Loucy (cell line): ENCODE measurements at regions not wholly inside any gene's neighbourhood (a gene's known extent, or its start where the extent isn't known, plus 50 kb on each side); places are given as distances from the start of the nearest gene placed in this dataset.

Source experiments
- H2AFZ ChIP-seq: fragments of 200-600 bp; sonication (generic); 2 replicates; pipeline ENCODE4 v1.6.0; 2016; ENCODE audit warnings: antibody characterized with exemption, mild to moderate bottlenecking, low read length, moderate library complexity
- H3F3A ChIP-seq: fragments of 200-600 bp; 2 replicates; pipeline ENCODE4 v1.6.0; 2016; ENCODE audit warnings: antibody characterized with exemption, low read depth, mild to moderate bottlenecking
- H3K27me3 ChIP-seq: fragments of 200-600 bp; sonication (generic); 2 replicates; pipeline ENCODE4 v1.6.1; 2014; ENCODE audit warnings: low read length, mild to moderate bottlenecking; ENCODE audit not compliant: insufficient read depth, poor library complexity, severe bottlenecking
- H3K36me3 ChIP-seq: fragments of 200-600 bp; sonication (generic); 2 replicates; pipeline ENCODE4 v1.6.1; 2016; ENCODE audit warnings: low read length; ENCODE audit not compliant: insufficient read depth
- H3K4me1 ChIP-seq: fragments of 200-600 bp; sonication (generic); 2 replicates; pipeline ENCODE4 v1.5.1; 2014; ENCODE audit warnings: low read length, mild to moderate bottlenecking; ENCODE audit not compliant: insufficient read depth, poor library complexity, severe bottlenecking
- H3K4me2 ChIP-seq: fragments of 200-600 bp; sonication (generic); 2 replicates; pipeline ENCODE4 v1.6.0; 2014; ENCODE audit warnings: antibody characterized with exemption, low read length, low read depth, mild to moderate bottlenecking; ENCODE audit not compliant: poor library complexity, severe bottlenecking
- H3K4me3 ChIP-seq: fragments of 200-600 bp; sonication (generic); 2 replicates; pipeline ENCODE4 v1.5.1; 2014; ENCODE audit warnings: low read length, mild to moderate bottlenecking, mixed read lengths; ENCODE audit not compliant: poor library complexity, severe bottlenecking
- H3K79me2 ChIP-seq: fragments of 200-600 bp; sonication (generic); 2 replicates; pipeline ENCODE4 v1.6.1; 2014; ENCODE audit warnings: low read length; ENCODE audit not compliant: insufficient read depth
- H3K9ac ChIP-seq: fragments of 200-600 bp; sonication (generic); 2 replicates; pipeline ENCODE4 v1.6.0; 2014; ENCODE audit warnings: mild to moderate bottlenecking, low read depth, low read length, moderate library complexity; ENCODE audit not compliant: poor library complexity, severe bottlenecking
- H3K9me2 ChIP-seq: fragments of 200-600 bp; sonication (generic); replicated peaks from 2 replicates; pipeline ENCODE4 v1.6.1; 2016; ENCODE audit warnings: low read depth, low read length, mixed read lengths
- H3K9me3 ChIP-seq: fragments of 200-600 bp; sonication (generic); 2 replicates; pipeline ENCODE4 v1.6.1; 2014; ENCODE audit warnings: mild to moderate bottlenecking, antibody characterized with exemption, low read length, low read depth; ENCODE audit not compliant: insufficient read depth
- H4K20me1 ChIP-seq: fragments of 200-600 bp; sonication (generic); 2 replicates; pipeline ENCODE4 v1.6.0; 2014; ENCODE audit warnings: antibody characterized with exemption, low read length, mild to moderate bottlenecking; ENCODE audit not compliant: insufficient read depth, poor library complexity, severe bottlenecking
- EZH2phosphoT487 ChIP-seq: fragments of 200-600 bp; IDR thresholded peaks from 2 replicates; pipeline ENCODE4 v1.6.1; 2018; ENCODE audit warnings: antibody characterized with exemption, mild to moderate bottlenecking, moderate library complexity, borderline replicate concordance
- TF ChIP-seq, protein P1 (sequence below): fragments of 200-600 bp; sonication (generic); conservative IDR thresholded peaks from 2 replicates; pipeline ENCODE4 v1.5.1; 2014; ENCODE audit warnings: mild to moderate bottlenecking, antibody characterized with exemption, low read length

- Histone ChIP-seq H2AFZ (peak overlapping the region; percentile 30; the same call in 1 of the 2 replicates), H3K4me2 (no peak overlapping the region), H3K27me3 (no peaks in the 10 kb centered on the region), H4K20me1 (no peaks in the 10 kb centered on the region), H3K9me2 (no peaks in the 10 kb centered on the region), H3K79me2 (no peaks in the 10 kb centered on the region), H3K36me3 (no peaks in the 10 kb centered on the region), H3F3A (no peaks in the 10 kb centered on the region), H3K4me1 (no peaks in the 10 kb centered on the region), H3K4me3 (no peak overlapping the region), H3K9ac (no peak overlapping the region), H3K9me3 (no peaks in the 10 kb centered on the region)
- TF ChIP-seq, protein P1, sequence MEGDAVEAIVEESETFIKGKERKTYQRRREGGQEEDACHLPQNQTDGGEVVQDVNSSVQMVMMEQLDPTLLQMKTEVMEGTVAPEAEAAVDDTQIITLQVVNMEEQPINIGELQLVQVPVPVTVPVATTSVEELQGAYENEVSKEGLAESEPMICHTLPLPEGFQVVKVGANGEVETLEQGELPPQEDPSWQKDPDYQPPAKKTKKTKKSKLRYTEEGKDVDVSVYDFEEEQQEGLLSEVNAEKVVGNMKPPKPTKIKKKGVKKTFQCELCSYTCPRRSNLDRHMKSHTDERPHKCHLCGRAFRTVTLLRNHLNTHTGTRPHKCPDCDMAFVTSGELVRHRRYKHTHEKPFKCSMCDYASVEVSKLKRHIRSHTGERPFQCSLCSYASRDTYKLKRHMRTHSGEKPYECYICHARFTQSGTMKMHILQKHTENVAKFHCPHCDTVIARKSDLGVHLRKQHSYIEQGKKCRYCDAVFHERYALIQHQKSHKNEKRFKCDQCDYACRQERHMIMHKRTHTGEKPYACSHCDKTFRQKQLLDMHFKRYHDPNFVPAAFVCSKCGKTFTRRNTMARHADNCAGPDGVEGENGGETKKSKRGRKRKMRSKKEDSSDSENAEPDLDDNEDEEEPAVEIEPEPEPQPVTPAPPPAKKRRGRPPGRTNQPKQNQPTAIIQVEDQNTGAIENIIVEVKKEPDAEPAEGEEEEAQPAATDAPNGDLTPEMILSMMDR, result no peak
- TF ChIP-seq EZH2phosphoT487, result no peak
These were observed 179.6 kb upstream of the RBPJ start for GRCh38 chr4:26141051-26141721.

DNA sequence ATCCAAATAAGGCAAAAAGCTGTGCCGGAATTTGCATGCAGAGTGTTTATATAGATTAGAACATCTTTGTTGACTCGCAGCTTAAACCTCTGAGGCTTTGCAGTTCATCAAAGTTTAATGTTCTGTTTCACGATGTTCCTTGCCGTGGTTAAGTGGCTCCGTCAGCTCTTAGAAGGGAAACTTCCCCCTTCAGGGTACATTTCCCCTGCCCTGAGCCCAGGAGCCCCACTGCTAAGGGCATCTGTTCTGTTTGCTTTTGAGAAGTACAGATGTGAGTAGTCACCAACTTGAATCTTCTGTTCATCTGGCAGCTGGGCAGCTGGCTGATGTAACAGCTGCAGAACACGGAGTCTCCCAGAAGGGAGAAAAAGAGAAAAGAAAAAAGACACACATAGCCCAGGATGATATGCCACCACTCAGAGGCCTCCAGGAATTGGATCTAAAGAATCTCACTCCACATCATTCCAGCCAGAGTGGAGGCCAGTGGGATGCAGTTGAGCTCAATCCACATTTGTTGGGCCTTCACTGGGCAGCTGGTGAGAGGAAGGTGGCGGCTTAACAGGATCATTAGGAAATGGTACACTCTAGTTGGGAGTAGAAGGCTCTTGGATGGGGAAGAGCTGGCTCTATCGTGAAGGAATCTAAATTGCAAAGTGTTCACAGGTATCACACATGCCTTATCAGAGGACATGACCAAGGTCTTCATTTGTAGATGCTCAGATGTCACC, 178.7 kb upstream of the RBPJ start:
- Histone ChIP-seq H4K20me1 (no peaks in the 10 kb centered on the region), H3K9me3 (no peaks in the 10 kb centered on the region), H3K4me1 (no peaks in the 10 kb centered on the region), H3K27me3 (no peaks in the 10 kb centered on the region), H3K4me2 (no peak overlapping the region), H3K79me2 (no peaks in the 10 kb centered on the region), H3K4me3 (no peak overlapping the region), H3K9me2 (no peaks in the 10 kb centered on the region), H3K36me3 (no peaks in the 10 kb centered on the region), H3F3A (no peaks in the 10 kb centered on the region), H2AFZ (no peak overlapping the region), H3K9ac (no peak overlapping the region)
- TF ChIP-seq, protein P1, result no peak
- no peak for TF ChIP-seq EZH2phosphoT487

GRCh38 chr4:26144526-26145155, 176.2 kb upstream of the RBPJ start:
- Histone ChIP-seq H3K9me3 (no peaks in the 10 kb centered on the region), H3K4me3 (no peak overlapping the region), H3K4me2 (no peak overlapping the region), H3K4me1 (no peaks in the 10 kb centered on the region), H2AFZ (no peak overlapping the region), H4K20me1 (no peaks in the 10 kb centered on the region), H3K36me3 (no peaks in the 10 kb centered on the region), H3K27me3 (no peaks in the 10 kb centered on the region), H3F3A (no peaks in the 10 kb centered on the region), H3K9ac (no peak overlapping the region), H3K79me2 (no peaks in the 10 kb centered on the region), H3K9me2 (no peaks in the 10 kb centered on the region)
- TF ChIP-seq, protein P1, result no peak
- TF ChIP-seq EZH2phosphoT487, result no peak
